ENCODE measurements at regions not wholly inside any gene's neighbourhood (a gene's known extent, or its start where the extent isn't known, plus 50 kb on each side); places are given as distances from the start of the nearest gene placed in this dataset.

DNA sequence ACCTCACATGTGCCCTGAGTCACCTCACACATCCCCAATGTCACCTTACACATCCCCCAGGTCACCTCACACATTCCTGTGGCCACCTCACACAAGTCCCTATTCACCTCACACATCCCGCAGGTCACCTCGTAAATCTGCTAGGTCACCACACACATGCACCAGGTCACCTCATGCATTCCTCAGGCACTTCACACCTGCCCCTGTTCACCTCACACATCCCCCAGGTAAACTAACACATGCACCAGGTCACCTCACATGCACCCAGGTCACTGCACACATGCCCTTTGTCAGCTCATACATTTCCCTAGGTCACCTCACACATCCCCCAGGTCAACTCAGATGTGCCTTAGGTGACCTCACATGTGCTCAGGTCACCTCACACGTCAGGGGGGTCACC is 639.8 kb downstream of the TMEM121 start:
- TF ChIP-seq, protein P1, sequence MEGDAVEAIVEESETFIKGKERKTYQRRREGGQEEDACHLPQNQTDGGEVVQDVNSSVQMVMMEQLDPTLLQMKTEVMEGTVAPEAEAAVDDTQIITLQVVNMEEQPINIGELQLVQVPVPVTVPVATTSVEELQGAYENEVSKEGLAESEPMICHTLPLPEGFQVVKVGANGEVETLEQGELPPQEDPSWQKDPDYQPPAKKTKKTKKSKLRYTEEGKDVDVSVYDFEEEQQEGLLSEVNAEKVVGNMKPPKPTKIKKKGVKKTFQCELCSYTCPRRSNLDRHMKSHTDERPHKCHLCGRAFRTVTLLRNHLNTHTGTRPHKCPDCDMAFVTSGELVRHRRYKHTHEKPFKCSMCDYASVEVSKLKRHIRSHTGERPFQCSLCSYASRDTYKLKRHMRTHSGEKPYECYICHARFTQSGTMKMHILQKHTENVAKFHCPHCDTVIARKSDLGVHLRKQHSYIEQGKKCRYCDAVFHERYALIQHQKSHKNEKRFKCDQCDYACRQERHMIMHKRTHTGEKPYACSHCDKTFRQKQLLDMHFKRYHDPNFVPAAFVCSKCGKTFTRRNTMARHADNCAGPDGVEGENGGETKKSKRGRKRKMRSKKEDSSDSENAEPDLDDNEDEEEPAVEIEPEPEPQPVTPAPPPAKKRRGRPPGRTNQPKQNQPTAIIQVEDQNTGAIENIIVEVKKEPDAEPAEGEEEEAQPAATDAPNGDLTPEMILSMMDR (conservative IDR thresholded peaks at IDR 0.05; ENCODE audit: low read depth, low read length): no peak
- TF ChIP-seq EZH2phosphoT487 (IDR thresholded peaks at IDR 0.05; ENCODE audit: borderline replicate concordance, low read length): no peak
